ENCODE measurements at regions not wholly inside any gene's neighbourhood (a gene's known extent, or its start where the extent isn't known, plus 50 kb on each side); places are given as distances from the start of the nearest gene placed in this dataset.
"Not testable (repeated sequence)": the region's sequence is repeated elsewhere in the genome, so short reads cannot be mapped to it uniquely, and the experiment has no call there.

DNA sequence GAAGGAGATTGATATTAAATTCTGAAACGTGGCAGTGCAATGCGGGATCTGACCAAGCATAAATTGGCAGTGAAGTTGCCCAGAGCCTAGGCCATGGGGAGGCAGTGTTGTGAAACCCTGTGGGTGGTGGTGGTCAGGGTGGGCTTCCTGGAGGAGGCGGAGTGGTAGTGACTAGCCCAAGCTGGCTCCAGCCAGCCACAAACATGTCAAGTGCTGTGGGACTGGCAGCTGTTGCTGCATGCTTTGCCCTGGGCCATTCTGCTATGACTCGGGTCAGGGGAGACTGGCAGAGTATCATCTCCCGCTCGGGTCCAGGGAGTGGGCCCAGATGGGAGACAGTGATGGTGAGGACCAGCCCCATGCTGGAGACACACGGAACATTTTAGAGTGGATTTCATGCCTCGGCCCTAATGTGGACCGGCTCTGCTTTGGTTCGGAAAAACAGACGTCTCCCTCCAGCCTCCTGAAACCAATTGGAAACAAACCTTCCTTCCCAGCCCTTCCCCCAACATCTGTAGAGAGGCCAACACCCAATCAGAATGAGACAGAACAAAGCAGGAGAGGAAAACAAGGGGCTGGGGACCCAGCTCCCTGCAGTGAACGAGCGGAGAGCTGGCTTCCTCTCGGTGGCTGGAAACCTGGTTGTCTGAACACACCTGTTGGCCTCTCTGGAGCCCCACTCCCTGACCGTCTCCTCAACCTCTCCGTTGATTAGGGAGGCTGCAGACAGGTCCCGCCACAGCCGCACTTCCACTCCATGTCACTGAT, 58.2 kb downstream of the TMEM270 start:
- Histone ChIP-seq H3K27me3 (replicated peaks) (peaks cover 8% of the 10 kb centered on the region), H3K36me3 (replicated peaks) (no peaks in the 10 kb centered on the region), H3K4me3 (ENCODE audit: low read depth, low read length) (no peak overlapping the region), H3K27ac (no peak overlapping the region)
- no peak for DNase-seq
- in situ Hi-C loops (cut with HindIII; ENCODE audit: low pct_ligation_motif_present, low sequenced_read_pairs): no loop called here
- TF ChIP-seq, protein P1, sequence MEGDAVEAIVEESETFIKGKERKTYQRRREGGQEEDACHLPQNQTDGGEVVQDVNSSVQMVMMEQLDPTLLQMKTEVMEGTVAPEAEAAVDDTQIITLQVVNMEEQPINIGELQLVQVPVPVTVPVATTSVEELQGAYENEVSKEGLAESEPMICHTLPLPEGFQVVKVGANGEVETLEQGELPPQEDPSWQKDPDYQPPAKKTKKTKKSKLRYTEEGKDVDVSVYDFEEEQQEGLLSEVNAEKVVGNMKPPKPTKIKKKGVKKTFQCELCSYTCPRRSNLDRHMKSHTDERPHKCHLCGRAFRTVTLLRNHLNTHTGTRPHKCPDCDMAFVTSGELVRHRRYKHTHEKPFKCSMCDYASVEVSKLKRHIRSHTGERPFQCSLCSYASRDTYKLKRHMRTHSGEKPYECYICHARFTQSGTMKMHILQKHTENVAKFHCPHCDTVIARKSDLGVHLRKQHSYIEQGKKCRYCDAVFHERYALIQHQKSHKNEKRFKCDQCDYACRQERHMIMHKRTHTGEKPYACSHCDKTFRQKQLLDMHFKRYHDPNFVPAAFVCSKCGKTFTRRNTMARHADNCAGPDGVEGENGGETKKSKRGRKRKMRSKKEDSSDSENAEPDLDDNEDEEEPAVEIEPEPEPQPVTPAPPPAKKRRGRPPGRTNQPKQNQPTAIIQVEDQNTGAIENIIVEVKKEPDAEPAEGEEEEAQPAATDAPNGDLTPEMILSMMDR (IDR thresholded peaks at IDR 0.05; ENCODE audit: low read depth, low read length, missing control alignments): no peak

DNA sequence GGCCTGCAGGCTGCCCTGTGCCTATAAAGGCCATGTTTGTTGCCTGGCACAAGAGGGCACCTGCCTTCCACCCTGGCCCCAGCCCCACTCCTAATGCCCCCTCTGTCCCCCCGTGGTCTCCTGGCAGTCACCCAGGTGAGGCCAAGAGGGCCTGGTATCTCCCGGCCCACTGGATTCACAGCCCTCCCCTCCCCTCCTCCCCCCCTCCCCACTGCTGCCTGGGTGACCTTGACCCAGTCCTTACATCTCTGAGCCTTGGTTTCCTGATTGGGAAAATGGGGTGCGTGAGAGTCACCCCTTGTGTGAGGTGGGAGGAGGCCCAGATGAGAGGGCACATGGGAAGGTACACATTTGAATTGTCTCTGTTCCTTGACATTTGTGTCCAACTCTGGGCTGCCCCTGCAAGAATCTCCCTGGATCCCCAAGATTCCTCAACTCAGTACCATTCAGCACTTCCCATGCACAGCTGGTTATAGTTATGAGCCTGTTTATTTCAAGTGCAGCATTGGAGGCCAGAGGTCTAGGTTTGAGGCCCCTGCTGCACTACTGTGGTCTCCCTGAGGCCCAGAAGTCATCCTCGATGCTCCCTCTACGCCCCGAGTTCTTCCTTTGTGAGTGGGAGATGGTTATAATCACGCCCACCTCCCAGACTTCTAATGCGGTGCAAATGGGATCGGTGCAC, 58.9 kb downstream of the TMEM270 start:
- peaks cover 11% of the 10 kb centered on the region for H3K27me3 ChIP-seq (replicated peaks)
- no peak for DNase-seq
- in situ Hi-C loops (cut with HindIII; ENCODE audit: low pct_ligation_motif_present, low sequenced_read_pairs): no loop called here
- H3K27ac ChIP-seq: no peak overlapping the region
- TF ChIP-seq, protein P1 (IDR thresholded peaks at IDR 0.05; ENCODE audit: low read depth, low read length, missing control alignments): no peak
- H3K36me3 ChIP-seq (replicated peaks): no peaks in the 10 kb centered on the region
- H3K4me3 ChIP-seq (ENCODE audit: low read depth, low read length): no peak overlapping the region

DNA sequence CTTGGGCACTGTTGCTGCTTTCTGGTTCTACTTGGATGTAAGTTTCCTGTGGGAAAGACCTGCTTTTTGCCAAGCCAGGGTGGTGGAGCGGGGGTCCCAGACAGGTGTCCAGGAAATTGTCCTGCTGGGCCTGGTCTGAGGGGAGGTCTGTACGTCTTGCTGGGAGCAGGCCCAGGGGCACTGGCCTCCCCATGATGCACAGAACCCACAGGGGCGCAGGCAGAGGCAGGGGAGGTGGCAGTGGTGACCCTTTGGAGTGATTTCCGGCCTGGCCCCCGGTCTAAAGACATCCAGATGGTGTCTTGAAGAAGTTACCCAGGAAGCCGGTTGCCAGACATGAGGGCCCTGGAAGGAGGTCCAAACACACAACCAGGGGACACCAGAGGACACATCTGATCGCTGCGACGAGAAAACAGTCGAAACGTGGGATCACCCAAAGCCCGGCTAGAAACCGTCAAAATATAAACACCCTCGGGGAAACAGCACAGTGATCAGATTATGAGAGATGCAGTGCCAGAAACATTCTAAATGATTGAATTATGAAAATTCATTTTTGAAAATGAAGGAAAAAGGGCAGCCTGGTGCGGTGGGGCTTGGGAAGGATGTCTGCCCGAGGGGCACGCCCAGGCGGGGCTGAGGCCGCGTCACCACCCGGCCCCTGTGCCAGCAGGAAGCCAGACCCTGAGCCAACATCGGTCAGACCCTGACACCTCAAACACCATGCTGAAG, 59.6 kb downstream of the TMEM270 start:
- no peak for DNase-seq
- TF ChIP-seq, protein P1 (IDR thresholded peaks at IDR 0.05; ENCODE audit: low read depth, low read length, missing control alignments): no peak
- Histone ChIP-seq H3K36me3 (replicated peaks) (no peaks in the 10 kb centered on the region), H3K4me3 (ENCODE audit: low read depth, low read length) (no peak overlapping the region), H3K27me3 (replicated peaks) (peaks cover 13% of the 10 kb centered on the region), H3K27ac (no peak overlapping the region)
- in situ Hi-C loops (cut with HindIII; ENCODE audit: low pct_ligation_motif_present, low sequenced_read_pairs): no loop called here

DNA sequence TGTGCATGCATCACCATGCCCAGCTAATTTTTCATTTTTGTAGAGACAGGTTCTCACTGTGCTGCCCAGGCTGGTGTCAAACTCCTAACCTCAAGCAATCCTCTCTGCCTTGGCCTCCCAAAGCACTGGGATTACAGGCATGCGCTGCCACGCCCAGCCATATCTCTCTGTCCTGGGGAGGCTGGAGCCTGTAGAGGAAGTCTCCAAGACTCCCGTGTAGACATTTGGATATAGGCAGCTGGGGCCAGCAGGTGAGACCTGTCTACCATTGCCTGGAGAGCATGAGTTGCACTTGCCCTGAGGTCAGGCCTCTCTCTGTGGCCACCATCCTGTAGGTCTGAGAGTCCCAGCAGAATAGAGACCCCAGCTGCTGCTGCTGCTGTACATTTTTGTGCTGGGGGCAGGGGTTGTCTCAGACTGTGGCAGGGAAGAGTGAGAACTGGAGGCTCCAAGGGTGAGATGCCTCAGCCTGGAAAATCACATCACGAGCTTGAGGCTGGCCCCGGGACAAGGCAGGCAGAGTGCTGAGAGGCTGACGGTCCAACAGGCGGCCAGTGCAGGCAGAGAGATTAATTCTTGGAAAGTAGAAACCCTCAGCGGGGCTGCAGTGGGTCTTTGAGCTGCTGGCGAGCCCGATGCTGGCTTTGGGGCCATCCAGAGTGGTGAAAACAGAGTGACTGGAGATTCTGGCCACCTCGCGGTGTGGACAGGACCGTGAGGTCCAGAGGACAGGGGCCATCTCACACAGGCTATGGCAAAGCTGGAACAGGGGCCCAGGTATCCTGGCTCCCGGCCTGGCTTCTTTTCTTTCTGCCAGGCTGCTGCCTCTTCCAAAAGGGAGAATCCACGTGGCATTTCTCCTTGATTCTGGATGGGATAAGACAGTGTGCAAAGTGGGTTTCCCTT, 60.9 kb downstream of the TMEM270 start:
- in situ Hi-C loops (cut with HindIII; ENCODE audit: low pct_ligation_motif_present, low sequenced_read_pairs): no loop called here
- Histone ChIP-seq H3K4me3 (ENCODE audit: low read depth, low read length) (no peak overlapping the region), H3K36me3 (replicated peaks) (no peaks in the 10 kb centered on the region), H3K27me3 (replicated peaks) (peaks cover 13% of the 10 kb centered on the region), H3K27ac (no peak overlapping the region)
- TF ChIP-seq, protein P1 (IDR thresholded peaks at IDR 0.05; ENCODE audit: low read depth, low read length, missing control alignments): no peak
- DNase-seq: no peak

DNA sequence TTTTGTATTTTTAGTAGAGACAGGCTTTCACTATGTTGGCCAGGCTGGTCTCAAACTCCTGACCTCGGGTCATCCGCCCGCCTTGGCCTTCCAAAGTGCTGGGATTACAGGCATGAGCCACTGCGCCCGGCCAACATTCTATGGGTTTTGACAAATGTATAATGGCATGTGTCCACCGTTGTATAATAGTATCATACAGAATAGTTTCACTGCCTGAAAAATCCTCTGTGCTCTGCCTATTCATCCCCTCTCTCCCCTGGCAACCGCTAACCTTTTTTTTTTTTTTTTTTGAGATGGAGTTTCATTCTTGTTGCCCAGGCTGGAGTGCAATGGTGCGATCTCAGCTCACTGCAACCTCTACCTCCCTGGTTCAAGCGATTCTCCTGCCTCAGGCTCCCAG, 67.7 kb downstream of the TMEM270 start:
- in situ Hi-C loops (cut with HindIII; ENCODE audit: low pct_ligation_motif_present, low sequenced_read_pairs); H3K36me3 ChIP-seq (replicated peaks); H3K27ac ChIP-seq; DNase-seq; H3K4me3 ChIP-seq (ENCODE audit: low read depth, low read length); H3K27me3 ChIP-seq (replicated peaks): not testable (repeated sequence)
